ENCODE measurements at regions not wholly inside any gene's neighbourhood (a gene's known extent, or its start where the extent isn't known, plus 50 kb on each side); places are given as distances from the start of the nearest gene placed in this dataset.

- TF ChIP-seq CTCF (IDR thresholded peaks at IDR 0.05; ENCODE audit: low read depth, low read length) (no peak), POLR2A (IDR thresholded peaks at IDR 0.05; ENCODE audit: extremely low read depth, insufficient read length) (no peak), MAX (IDR thresholded peaks at IDR 0.05; ENCODE audit: low read depth, low read length) (no peak), MYC (IDR thresholded peaks at IDR 0.05; ENCODE audit: low read depth, low read length) (no peak)
Observed at GRCh38 chr3:88677298-88677697, 430.1 kb upstream of the EPHA3 start.

All from NB4 (cell line).